ENCODE measurements at regions not wholly inside any gene's neighbourhood (a gene's known extent, or its start where the extent isn't known, plus 50 kb on each side); places are given as distances from the start of the nearest gene placed in this dataset.

- TF ChIP-seq POLR2A (IDR thresholded peaks at IDR 0.05) (no peak), CTCF (IDR thresholded peaks at IDR 0.05) (no peak)
- Histone ChIP-seq H3K36me3 (no peaks in the 10 kb centered on the region), H3K4me1 (no peaks in the 10 kb centered on the region), H3K4me3 (no peak overlapping the region), H3K27me3 (no peaks in the 10 kb centered on the region), H3K27ac (no peak overlapping the region), H3K9me3 (no peaks in the 10 kb centered on the region)
- no peak for DNase-seq
- no peak for ATAC-seq
- intact Hi-C loops (cut with DNase I): no loop called here
Measured at GRCh38 chr2:133906396-133906795, 338.1 kb upstream of the NCKAP5 start.

- Histone ChIP-seq H3K27me3 (no peaks in the 10 kb centered on the region), H3K27ac (no peak overlapping the region), H3K4me3 (no peak overlapping the region), H3K9me3 (no peaks in the 10 kb centered on the region), H3K4me1 (no peaks in the 10 kb centered on the region), H3K36me3 (no peaks in the 10 kb centered on the region)
- TF ChIP-seq CTCF (IDR thresholded peaks at IDR 0.05) (no peak), POLR2A (IDR thresholded peaks at IDR 0.05) (no peak)
- ATAC-seq (no peak), DNase-seq (no peak)
- intact Hi-C loops (cut with DNase I): no loop called here
Measured at GRCh38 chr2:133906926-133907325, 338.7 kb upstream of the NCKAP5 start.

- TF ChIP-seq POLR2A (IDR thresholded peaks at IDR 0.05) (no peak), CTCF (IDR thresholded peaks at IDR 0.05) (no peak)
- intact Hi-C loops (cut with DNase I): no loop called here
- Histone ChIP-seq H3K9me3 (no peaks in the 10 kb centered on the region), H3K27ac (no peak overlapping the region), H3K36me3 (no peaks in the 10 kb centered on the region), H3K27me3 (no peaks in the 10 kb centered on the region), H3K4me1 (no peaks in the 10 kb centered on the region), H3K4me3 (no peak overlapping the region)
- ATAC-seq: peak in 1 of 4 donors; percentile 40
- DNase-seq: no peak
Measured at GRCh38 chr2:133908171-133908570, 339.9 kb upstream of the NCKAP5 start.

- Histone ChIP-seq H3K4me3 (no peak overlapping the region), H3K27ac (no peak overlapping the region), H3K4me1 (no peaks in the 10 kb centered on the region), H3K36me3 (no peaks in the 10 kb centered on the region), H3K27me3 (no peaks in the 10 kb centered on the region), H3K9me3 (no peaks in the 10 kb centered on the region)
- 40% methylated on average over 1 of the region's 1 CpG for WGBS (ENCODE audit: insufficient coverage, low coverage, low lambda C conversion rate, missing lambda C conversion rate)
- no peak for ATAC-seq
- intact Hi-C loops (cut with DNase I): no loop called here
- TF ChIP-seq POLR2A (IDR thresholded peaks at IDR 0.05) (no peak), CTCF (IDR thresholded peaks at IDR 0.05) (no peak)
- no peak for DNase-seq
Measured at GRCh38 chr2:133918141-133918540, 335.7 kb upstream of the MGAT5 start.

- DNase-seq (no peak), ATAC-seq (no peak)
- no peak for TF ChIP-seq CTCF (IDR thresholded peaks at IDR 0.05)
- no peak overlapping the region for H3K4me3 ChIP-seq
- WGBS (ENCODE audit: insufficient coverage, low coverage, low lambda C conversion rate, missing lambda C conversion rate): 49% methylated on average over 3 of the region's 3 CpGs
- no peaks in the 10 kb centered on the region for H3K4me1 ChIP-seq
- no peaks in the 10 kb centered on the region for H3K36me3 ChIP-seq
- H3K9me3 ChIP-seq: no peaks in the 10 kb centered on the region
- intact Hi-C loops (cut with DNase I): no loop called here
- no peaks in the 10 kb centered on the region for H3K27me3 ChIP-seq
- H3K27ac ChIP-seq: no peak overlapping the region
Measured at GRCh38 chr2:133919285-133919684, 334.6 kb upstream of the MGAT5 start.

Measured in right lobe of liver (tissue), 6 donors.